ENCODE measurements at regions not wholly inside any gene's neighbourhood (a gene's known extent, or its start where the extent isn't known, plus 50 kb on each side); places are given as distances from the start of the nearest gene placed in this dataset.

GRCh38 chr4:26048378-26048882 is 134.4 kb downstream of the SMIM20 start:
- TF ChIP-seq EP300 (IDR thresholded peaks at IDR 0.05) (peak; percentile 7), POLR2AphosphoS5 (IDR thresholded peaks at IDR 0.05) (peak; percentile 54 to 75)
- TF ChIP-seq, protein P1, sequence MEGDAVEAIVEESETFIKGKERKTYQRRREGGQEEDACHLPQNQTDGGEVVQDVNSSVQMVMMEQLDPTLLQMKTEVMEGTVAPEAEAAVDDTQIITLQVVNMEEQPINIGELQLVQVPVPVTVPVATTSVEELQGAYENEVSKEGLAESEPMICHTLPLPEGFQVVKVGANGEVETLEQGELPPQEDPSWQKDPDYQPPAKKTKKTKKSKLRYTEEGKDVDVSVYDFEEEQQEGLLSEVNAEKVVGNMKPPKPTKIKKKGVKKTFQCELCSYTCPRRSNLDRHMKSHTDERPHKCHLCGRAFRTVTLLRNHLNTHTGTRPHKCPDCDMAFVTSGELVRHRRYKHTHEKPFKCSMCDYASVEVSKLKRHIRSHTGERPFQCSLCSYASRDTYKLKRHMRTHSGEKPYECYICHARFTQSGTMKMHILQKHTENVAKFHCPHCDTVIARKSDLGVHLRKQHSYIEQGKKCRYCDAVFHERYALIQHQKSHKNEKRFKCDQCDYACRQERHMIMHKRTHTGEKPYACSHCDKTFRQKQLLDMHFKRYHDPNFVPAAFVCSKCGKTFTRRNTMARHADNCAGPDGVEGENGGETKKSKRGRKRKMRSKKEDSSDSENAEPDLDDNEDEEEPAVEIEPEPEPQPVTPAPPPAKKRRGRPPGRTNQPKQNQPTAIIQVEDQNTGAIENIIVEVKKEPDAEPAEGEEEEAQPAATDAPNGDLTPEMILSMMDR (IDR thresholded peaks at IDR 0.05): no peak
- Histone ChIP-seq H3K4me1 (peaks cover 10 to 39% (median 38%) of the 10 kb centered on the region in 4 donors), H3K4me3 (no peak overlapping the region), H3K27ac (replicated peaks in 1 of 4) (peak overlapping the region; percentile 79 to 85 (median 83)), H3K9me3 (no peaks in the 10 kb centered on the region), H3K36me3 (no peaks in the 10 kb centered on the region), H3K27me3 (no peaks in the 10 kb centered on the region)
- 50% methylated on average over 12 of the region's 12 CpGs for WGBS
- intact Hi-C loops (cut with DNase I): no loop called here
- DNase-seq (ENCODE audit: extremely low spot score): no peak

GRCh38 chr4:26048950-26049349 is 134.9 kb downstream of the SMIM20 start:
- Histone ChIP-seq H3K4me1 (peaks cover 10 to 39% (median 38%) of the 10 kb centered on the region in 4 donors), H3K36me3 (no peaks in the 10 kb centered on the region), H3K27ac (replicated peaks in 1 of 4) (peak overlapping the region; percentile 79 to 85 (median 83)), H3K9me3 (no peaks in the 10 kb centered on the region), H3K4me3 (no peak overlapping the region), H3K27me3 (no peaks in the 10 kb centered on the region)
- TF ChIP-seq, protein P1 (IDR thresholded peaks at IDR 0.05): no peak
- TF ChIP-seq POLR2AphosphoS5 (IDR thresholded peaks at IDR 0.05) (no peak), POLR2A (IDR thresholded peaks at IDR 0.05; ENCODE audit: low read depth) (no peak), EP300 (IDR thresholded peaks at IDR 0.05) (no peak)
- intact Hi-C loops (cut with DNase I): no loop called here
- 60% methylated on average over 9 of the region's 9 CpGs for WGBS
- no peak for DNase-seq (ENCODE audit: extremely low spot score)

DNA sequence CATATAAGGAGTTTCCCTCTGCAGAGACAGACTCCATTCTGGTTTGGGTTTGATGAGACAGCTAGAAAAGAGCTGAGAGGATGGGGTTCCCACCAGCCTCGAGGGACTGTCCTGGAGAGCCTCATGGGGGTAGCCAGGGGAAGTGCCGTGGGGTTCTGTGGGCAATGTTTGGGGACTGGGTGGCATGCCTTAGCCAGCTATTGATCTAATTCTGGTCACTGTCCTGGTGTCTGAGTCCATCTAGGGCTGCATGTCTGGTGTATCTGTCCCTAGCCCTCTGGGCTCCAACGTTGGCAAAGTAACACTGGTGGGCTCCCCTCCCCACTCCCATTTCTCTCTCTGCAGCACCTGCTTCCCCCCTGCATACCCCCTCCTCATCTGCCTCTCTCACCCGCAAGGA is 135.4 kb downstream of the SMIM20 start:
- Histone ChIP-seq H3K4me3 (no peak overlapping the region), H3K9me3 (no peaks in the 10 kb centered on the region), H3K36me3 (no peaks in the 10 kb centered on the region), H3K4me1 (peaks cover 10 to 39% (median 38%) of the 10 kb centered on the region in 4 donors), H3K27ac (replicated peaks in 1 of 4) (peak overlapping the region; percentile 79 to 85 (median 83)), H3K27me3 (no peaks in the 10 kb centered on the region)
- WGBS: 82% methylated on average over 4 of the region's 4 CpGs
- intact Hi-C loops (cut with DNase I): no loop called here
- DNase-seq (ENCODE audit: extremely low spot score): no peak
- TF ChIP-seq, protein P1 (IDR thresholded peaks at IDR 0.05): no peak
- TF ChIP-seq POLR2A (IDR thresholded peaks at IDR 0.05; ENCODE audit: low read depth) (no peak), EP300 (IDR thresholded peaks at IDR 0.05) (no peak), POLR2AphosphoS5 (IDR thresholded peaks at IDR 0.05) (no peak)

DNA sequence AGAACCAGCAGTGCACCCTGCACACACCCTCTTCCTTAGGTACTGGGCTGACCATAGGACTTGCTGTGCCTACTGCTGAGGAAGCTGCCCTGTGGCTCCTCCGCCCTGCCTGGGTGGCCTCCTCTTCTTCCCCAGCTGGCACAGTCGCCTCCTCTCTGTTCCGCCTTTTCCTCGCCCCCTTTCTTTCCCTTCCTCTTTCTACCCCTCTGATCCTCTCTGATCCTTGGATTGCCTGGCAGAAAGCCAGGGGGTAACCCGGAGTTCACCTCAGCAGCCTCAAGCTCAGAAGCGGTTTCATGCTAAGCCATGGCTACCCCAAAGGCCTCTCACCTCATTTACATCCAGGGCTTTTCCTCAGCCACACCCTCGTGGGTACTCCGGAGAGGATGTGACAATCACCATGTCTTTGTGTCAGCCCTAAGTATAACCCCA is 136.2 kb downstream of the SMIM20 start:
- intact Hi-C loops (cut with DNase I): no loop called here
- H3K27me3 ChIP-seq: no peaks in the 10 kb centered on the region
- 79% methylated on average over 8 of the region's 8 CpGs for WGBS
- peak overlapping the region; percentile 79 to 85 (median 83) for H3K27ac ChIP-seq (replicated peaks in 1 of 4)
- no peak for TF ChIP-seq EP300 (IDR thresholded peaks at IDR 0.05)
- TF ChIP-seq, protein P1 (IDR thresholded peaks at IDR 0.05): no peak
- TF ChIP-seq POLR2AphosphoS5 (IDR thresholded peaks at IDR 0.05): no peak
- no peak for TF ChIP-seq POLR2A (IDR thresholded peaks at IDR 0.05; ENCODE audit: low read depth)
- no peak for DNase-seq (ENCODE audit: extremely low spot score)
- peaks cover 10 to 39% (median 38%) of the 10 kb centered on the region in 4 donors for H3K4me1 ChIP-seq
- H3K4me3 ChIP-seq: no peak overlapping the region
- no peaks in the 10 kb centered on the region for H3K9me3 ChIP-seq
- no peaks in the 10 kb centered on the region for H3K36me3 ChIP-seq

- intact Hi-C loops (cut with DNase I): no loop called here
- Histone ChIP-seq H3K27me3 (no peaks in the 10 kb centered on the region), H3K36me3 (no peaks in the 10 kb centered on the region), H3K4me3 (no peak overlapping the region), H3K9me3 (no peaks in the 10 kb centered on the region), H3K27ac (replicated peaks in 1 of 4) (no peak overlapping the region), H3K4me1 (peaks cover 10 to 39% (median 38%) of the 10 kb centered on the region in 4 donors)
- TF ChIP-seq POLR2AphosphoS5 (IDR thresholded peaks at IDR 0.05) (no peak), EP300 (IDR thresholded peaks at IDR 0.05) (no peak), POLR2A (IDR thresholded peaks at IDR 0.05; ENCODE audit: low read depth) (no peak)
- TF ChIP-seq, protein P1 (IDR thresholded peaks at IDR 0.05): no peak
- WGBS: 91% methylated on average over 5 of the region's 5 CpGs
- DNase-seq (ENCODE audit: extremely low spot score): no peak
Measured at GRCh38 chr4:26050671-26051070, 136.7 kb downstream of the SMIM20 start.

All from esophagus muscularis mucosa (tissue), 4 donors.